ENCODE measurements at regions not wholly inside any gene's neighbourhood (a gene's known extent, or its start where the extent isn't known, plus 50 kb on each side); places are given as distances from the start of the nearest gene placed in this dataset.

DNA sequence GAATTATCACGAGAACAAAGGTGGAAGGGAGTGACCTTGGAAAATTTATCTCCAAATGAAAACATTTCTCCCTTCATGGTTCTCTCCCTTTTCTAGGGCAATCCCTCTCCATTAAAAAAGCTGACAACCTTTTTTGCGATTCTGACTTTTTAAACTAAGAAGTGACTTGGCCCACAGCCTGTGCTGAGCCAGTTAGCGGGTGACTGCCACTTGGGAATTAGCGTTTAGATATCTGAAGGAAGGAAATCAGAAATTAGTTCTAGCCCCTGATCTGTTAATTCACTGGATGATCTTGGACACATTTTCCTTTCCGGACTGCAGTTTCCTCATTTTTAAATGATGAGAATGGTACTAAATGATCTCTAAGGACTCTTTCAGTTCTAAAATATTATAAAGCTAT lies 245.0 kb downstream of the FBXO8 start:
- ATAC-seq (no peak), DNase-seq (ENCODE audit: low read depth, low spot score) (no peak)
- ChIA-PET POLR2A (no interaction called here), CTCF (no interaction called here), RAD21 (ENCODE audit: low non-redundant PET in 1 of 2, low total read pairs in 2 of 2, uncharacterized antibody in 2 of 2, unreplicated experiment in 2 of 2) (no interaction called here)
- Histone ChIP-seq H3K9me3 (ENCODE audit: control insufficient read depth in 1 of 2, insufficient read depth in 1 of 2, low read depth in 1 of 2, low read length in 2 of 2) (no peaks in the 10 kb centered on the region), H3K4me3 (replicated peaks in 1 of 2; ENCODE audit: low read depth in 1 of 2, low read length in 2 of 2) (no peak overlapping the region), H4K20me1 (ENCODE audit: insufficient read depth) (no peaks in the 10 kb centered on the region), H3K36me3 (ENCODE audit: control insufficient read depth in 1 of 2, insufficient read depth in 2 of 2, low read length in 2 of 2) (no peaks in the 10 kb centered on the region), H3K9me2 (ENCODE audit: insufficient read depth) (no peaks in the 10 kb centered on the region), H3K79me2 (ENCODE audit: insufficient read depth, low read length) (no peaks in the 10 kb centered on the region), H3K9ac (ENCODE audit: low read length) (no peak overlapping the region), H3K4me1 (ENCODE audit: control insufficient read depth in 1 of 2, insufficient read depth in 2 of 2, low read length in 2 of 2) (no peaks in the 10 kb centered on the region), H2AFZ (ENCODE audit: low read depth, low read length, poor library complexity, severe bottlenecking) (no peak overlapping the region), H3K27ac (ENCODE audit: low read depth, low read length) (no peak overlapping the region), H3K27me3 (ENCODE audit: insufficient read depth, low read length) (0 out of 2 replicates have a peak, but pooled peaks cover 10% of the 10 kb centered on the region), H3K4me2 (ENCODE audit: low read length) (no peak overlapping the region)
- TF ChIP-seq, protein P1, sequence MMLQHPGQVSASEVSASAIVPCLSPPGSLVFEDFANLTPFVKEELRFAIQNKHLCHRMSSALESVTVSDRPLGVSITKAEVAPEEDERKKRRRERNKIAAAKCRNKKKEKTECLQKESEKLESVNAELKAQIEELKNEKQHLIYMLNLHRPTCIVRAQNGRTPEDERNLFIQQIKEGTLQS (IDR thresholded peaks at IDR 0.05) = no peak
- TF ChIP-seq YY1 (IDR thresholded peaks at IDR 0.05; ENCODE audit: extremely low read depth, insufficient replicate concordance, low read depth, low read length) = no peak
- no peak for TF ChIP-seq SIN3A (IDR thresholded peaks at IDR 0.05; ENCODE audit: low read depth)
- no peak for TF ChIP-seq RAD21 (IDR thresholded peaks at IDR 0.05; ENCODE audit: low read depth)
- no peak for TF ChIP-seq CBX3 (IDR thresholded peaks at IDR 0.05; ENCODE audit: low read depth)
- TF ChIP-seq EGR1 (IDR thresholded peaks at IDR 0.05; ENCODE audit: low read depth) = no peak
- TF ChIP-seq ZNF274 (IDR thresholded peaks at IDR 0.05; ENCODE audit: low read depth, low read length) = no peak
- TF ChIP-seq, protein P2, sequence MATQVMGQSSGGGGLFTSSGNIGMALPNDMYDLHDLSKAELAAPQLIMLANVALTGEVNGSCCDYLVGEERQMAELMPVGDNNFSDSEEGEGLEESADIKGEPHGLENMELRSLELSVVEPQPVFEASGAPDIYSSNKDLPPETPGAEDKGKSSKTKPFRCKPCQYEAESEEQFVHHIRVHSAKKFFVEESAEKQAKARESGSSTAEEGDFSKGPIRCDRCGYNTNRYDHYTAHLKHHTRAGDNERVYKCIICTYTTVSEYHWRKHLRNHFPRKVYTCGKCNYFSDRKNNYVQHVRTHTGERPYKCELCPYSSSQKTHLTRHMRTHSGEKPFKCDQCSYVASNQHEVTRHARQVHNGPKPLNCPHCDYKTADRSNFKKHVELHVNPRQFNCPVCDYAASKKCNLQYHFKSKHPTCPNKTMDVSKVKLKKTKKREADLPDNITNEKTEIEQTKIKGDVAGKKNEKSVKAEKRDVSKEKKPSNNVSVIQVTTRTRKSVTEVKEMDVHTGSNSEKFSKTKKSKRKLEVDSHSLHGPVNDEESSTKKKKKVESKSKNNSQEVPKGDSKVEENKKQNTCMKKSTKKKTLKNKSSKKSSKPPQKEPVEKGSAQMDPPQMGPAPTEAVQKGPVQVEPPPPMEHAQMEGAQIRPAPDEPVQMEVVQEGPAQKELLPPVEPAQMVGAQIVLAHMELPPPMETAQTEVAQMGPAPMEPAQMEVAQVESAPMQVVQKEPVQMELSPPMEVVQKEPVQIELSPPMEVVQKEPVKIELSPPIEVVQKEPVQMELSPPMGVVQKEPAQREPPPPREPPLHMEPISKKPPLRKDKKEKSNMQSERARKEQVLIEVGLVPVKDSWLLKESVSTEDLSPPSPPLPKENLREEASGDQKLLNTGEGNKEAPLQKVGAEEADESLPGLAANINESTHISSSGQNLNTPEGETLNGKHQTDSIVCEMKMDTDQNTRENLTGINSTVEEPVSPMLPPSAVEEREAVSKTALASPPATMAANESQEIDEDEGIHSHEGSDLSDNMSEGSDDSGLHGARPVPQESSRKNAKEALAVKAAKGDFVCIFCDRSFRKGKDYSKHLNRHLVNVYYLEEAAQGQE (IDR thresholded peaks at IDR 0.05; ENCODE audit: low read depth) = no peak
- no peak for TF ChIP-seq SP1 (IDR thresholded peaks at IDR 0.05; ENCODE audit: low read depth)
- TF ChIP-seq CTCF (IDR thresholded peaks at IDR 0.05 in 2 of 3, conservative IDR thresholded peaks at IDR 0.05 in 1 of 3; ENCODE audit: borderline replicate concordance in 1 of 3, insufficient read depth in 1 of 3, low read depth in 2 of 3, low read length in 2 of 3) = no peak
- no peak for TF ChIP-seq TCF7L2 (IDR thresholded peaks at IDR 0.05; ENCODE audit: borderline replicate concordance, extremely low read depth, insufficient read depth, insufficient read length)
- TF ChIP-seq, protein P3, sequence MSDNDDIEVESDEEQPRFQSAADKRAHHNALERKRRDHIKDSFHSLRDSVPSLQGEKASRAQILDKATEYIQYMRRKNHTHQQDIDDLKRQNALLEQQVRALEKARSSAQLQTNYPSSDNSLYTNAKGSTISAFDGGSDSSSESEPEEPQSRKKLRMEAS (IDR thresholded peaks at IDR 0.05) = no peak
- TF ChIP-seq, protein P4, sequence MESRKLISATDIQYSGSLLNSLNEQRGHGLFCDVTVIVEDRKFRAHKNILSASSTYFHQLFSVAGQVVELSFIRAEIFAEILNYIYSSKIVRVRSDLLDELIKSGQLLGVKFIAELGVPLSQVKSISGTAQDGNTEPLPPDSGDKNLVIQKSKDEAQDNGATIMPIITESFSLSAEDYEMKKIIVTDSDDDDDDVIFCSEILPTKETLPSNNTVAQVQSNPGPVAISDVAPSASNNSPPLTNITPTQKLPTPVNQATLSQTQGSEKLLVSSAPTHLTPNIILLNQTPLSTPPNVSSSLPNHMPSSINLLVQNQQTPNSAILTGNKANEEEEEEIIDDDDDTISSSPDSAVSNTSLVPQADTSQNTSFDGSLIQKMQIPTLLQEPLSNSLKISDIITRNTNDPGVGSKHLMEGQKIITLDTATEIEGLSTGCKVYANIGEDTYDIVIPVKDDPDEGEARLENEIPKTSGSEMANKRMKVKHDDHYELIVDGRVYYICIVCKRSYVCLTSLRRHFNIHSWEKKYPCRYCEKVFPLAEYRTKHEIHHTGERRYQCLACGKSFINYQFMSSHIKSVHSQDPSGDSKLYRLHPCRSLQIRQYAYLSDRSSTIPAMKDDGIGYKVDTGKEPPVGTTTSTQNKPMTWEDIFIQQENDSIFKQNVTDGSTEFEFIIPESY (IDR thresholded peaks at IDR 0.05; ENCODE audit: extremely low read depth, insufficient replicate concordance, low read length) = no peak
- TF ChIP-seq POLR2AphosphoS5 (IDR thresholded peaks at IDR 0.05; ENCODE audit: low read depth, low read length) = no peak
- TF ChIP-seq EZH2 (IDR thresholded peaks at IDR 0.05) = no peak
- TF ChIP-seq EZH2phosphoT487 (IDR thresholded peaks at IDR 0.05; ENCODE audit: borderline replicate concordance) = no peak
- no peak for TF ChIP-seq CEBPB (IDR thresholded peaks at IDR 0.05; ENCODE audit: low read depth)
- no TSS peak for BruUV-seq (replicated peaks)
- intact Hi-C loops (cut with micrococcal nuclease) = no loop called here
